ENCODE measurements at regions not wholly inside any gene's neighbourhood (a gene's known extent, or its start where the extent isn't known, plus 50 kb on each side); places are given as distances from the start of the nearest gene placed in this dataset.
A peak's percentile ranks its signal among the peaks of the same experiment; 100 is the strongest.

GRCh38 chr9:108456903-108457302 is 398.9 kb downstream of the ACTL7B start:
- Histone ChIP-seq H3K27ac (ENCODE audit: poor library complexity, severe bottlenecking) (no peak overlapping the region), H3K9me3 (ENCODE audit: severe bottlenecking) (no peaks in the 10 kb centered on the region), H3K4me3 (ENCODE audit: severe bottlenecking) (no peak overlapping the region), H3K4me1 (ENCODE audit: insufficient read depth, poor library complexity, severe bottlenecking) (no peaks in the 10 kb centered on the region), H3K27me3 (ENCODE audit: insufficient read depth, poor library complexity, severe bottlenecking) (no peaks in the 10 kb centered on the region), H3K36me3 (ENCODE audit: low read depth) (no peaks in the 10 kb centered on the region)
- no peak for TF ChIP-seq CTCF (IDR thresholded peaks at IDR 0.05; ENCODE audit: poor library complexity, severe bottlenecking)
- ATAC-seq (ENCODE audit: low read depth) (no peak), DNase-seq (ENCODE audit: low spot score) (no peak)

DNA sequence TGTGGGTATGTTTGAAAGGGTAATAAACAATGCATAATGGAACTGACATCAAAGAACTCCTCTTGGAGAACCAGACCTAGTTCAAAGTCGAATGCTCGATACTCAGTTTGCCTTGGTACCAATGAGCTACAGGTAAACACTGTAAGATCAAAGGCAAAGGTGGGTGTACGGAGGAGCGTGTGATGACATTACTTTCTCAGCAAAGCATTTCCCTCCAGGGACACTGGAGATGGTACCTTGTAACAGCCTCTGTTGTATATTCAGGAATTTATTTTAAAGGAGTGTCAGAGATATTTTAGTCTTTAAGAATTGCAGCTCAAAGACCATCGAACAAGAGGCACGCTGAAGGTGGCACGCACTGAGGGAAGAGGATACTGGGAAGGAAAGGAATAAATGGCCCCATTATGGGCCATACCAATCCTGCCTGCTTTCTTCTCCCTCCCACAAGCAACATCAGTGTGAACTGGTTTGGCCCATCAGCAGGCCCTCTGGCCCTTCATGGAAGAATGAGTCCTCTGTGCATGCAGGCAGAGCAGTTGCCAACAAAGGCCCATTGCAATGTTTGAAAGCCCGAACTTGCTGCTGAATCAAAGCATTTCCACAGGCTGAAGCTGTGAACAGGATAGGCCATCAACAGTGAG is 410.2 kb downstream of the ACTL7B start:
- ATAC-seq (ENCODE audit: low read depth) (no peak), DNase-seq (ENCODE audit: low spot score) (no peak)
- H3K4me3 ChIP-seq (ENCODE audit: severe bottlenecking): no peak overlapping the region
- no peaks in the 10 kb centered on the region for H3K36me3 ChIP-seq (ENCODE audit: low read depth)
- H3K9me3 ChIP-seq (ENCODE audit: severe bottlenecking): no peaks in the 10 kb centered on the region
- H3K27ac ChIP-seq (ENCODE audit: poor library complexity, severe bottlenecking): peak overlapping the region; percentile 98
- H3K4me1 ChIP-seq (ENCODE audit: insufficient read depth, poor library complexity, severe bottlenecking): peaks cover 32% of the 10 kb centered on the region
- H3K27me3 ChIP-seq (ENCODE audit: insufficient read depth, poor library complexity, severe bottlenecking): no peaks in the 10 kb centered on the region
- no peak for TF ChIP-seq CTCF (IDR thresholded peaks at IDR 0.05; ENCODE audit: poor library complexity, severe bottlenecking)

DNA sequence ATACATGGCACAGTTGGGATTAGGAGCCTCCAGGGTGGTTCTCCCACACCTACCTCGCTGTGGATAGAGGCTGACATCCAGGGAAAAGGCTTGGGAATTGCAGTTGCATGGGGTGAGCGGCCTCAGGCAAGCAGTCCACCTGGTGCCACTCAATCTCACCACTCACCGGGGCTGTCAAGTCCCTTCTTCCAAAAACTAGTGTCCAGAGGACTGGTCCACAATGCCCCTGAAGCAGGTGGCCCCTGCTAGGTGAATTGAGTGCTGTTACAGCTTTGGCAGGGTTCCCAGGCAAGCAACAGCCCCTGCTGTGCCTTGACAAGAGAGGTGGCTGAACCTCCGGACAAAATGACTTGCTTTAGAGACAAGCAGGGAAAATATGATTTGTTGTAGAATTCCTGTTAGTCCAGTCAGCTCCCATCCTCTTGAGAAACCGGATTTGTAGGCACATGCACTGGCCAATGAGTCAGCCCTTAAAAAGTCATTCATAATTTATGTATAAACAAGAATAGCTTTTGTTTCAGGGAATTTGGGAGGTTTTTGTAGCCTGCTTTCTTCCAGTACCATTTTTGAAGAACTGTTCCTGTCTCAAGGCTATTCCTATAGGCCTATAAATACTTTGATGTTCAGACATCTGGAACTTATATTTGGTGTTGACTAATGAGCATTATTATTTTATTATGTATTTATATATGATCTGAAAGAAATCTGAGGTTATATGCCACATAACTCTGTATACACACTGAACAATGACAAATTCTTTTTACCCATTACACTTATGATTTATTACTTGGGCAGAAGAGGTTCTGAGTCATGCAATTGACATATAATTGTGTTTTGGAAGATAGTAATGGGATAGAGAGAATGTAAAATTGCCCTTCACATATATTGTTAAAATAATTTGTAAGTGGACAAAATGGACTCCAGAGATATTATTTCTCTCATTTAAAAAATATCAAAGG is 411.1 kb downstream of the ACTL7B start:
- DNase-seq (ENCODE audit: low spot score) (peak; percentile 62), ATAC-seq (ENCODE audit: low read depth) (peak; percentile 74)
- Histone ChIP-seq H3K27me3 (ENCODE audit: insufficient read depth, poor library complexity, severe bottlenecking) (no peaks in the 10 kb centered on the region), H3K4me1 (ENCODE audit: insufficient read depth, poor library complexity, severe bottlenecking) (peaks cover 40% of the 10 kb centered on the region), H3K4me3 (ENCODE audit: severe bottlenecking) (no peak overlapping the region), H3K36me3 (ENCODE audit: low read depth) (no peaks in the 10 kb centered on the region), H3K27ac (ENCODE audit: poor library complexity, severe bottlenecking) (peak overlapping the region; percentile 98), H3K9me3 (ENCODE audit: severe bottlenecking) (no peaks in the 10 kb centered on the region)
- peak; percentile 34 for TF ChIP-seq CTCF (IDR thresholded peaks at IDR 0.05; ENCODE audit: poor library complexity, severe bottlenecking)

GRCh38 chr9:108443741-108444140 is 412.0 kb downstream of the ACTL7B start:
- DNase-seq (ENCODE audit: low spot score) (no peak), ATAC-seq (ENCODE audit: low read depth) (peak; percentile 62)
- Histone ChIP-seq H3K27ac (ENCODE audit: poor library complexity, severe bottlenecking) (peak overlapping the region; percentile 98), H3K36me3 (ENCODE audit: low read depth) (no peaks in the 10 kb centered on the region), H3K9me3 (ENCODE audit: severe bottlenecking) (no peaks in the 10 kb centered on the region), H3K27me3 (ENCODE audit: insufficient read depth, poor library complexity, severe bottlenecking) (no peaks in the 10 kb centered on the region), H3K4me1 (ENCODE audit: insufficient read depth, poor library complexity, severe bottlenecking) (peaks cover 45% of the 10 kb centered on the region), H3K4me3 (ENCODE audit: severe bottlenecking) (no peak overlapping the region)
- TF ChIP-seq CTCF (IDR thresholded peaks at IDR 0.05; ENCODE audit: poor library complexity, severe bottlenecking): no peak

Measured in RWPE2 (cell line).